Astrocyte (in vitro differentiated cells and primary cell): ENCODE measurements at regions not wholly inside any gene's neighbourhood (a gene's known extent, or its start where the extent isn't known, plus 50 kb on each side); places are given as distances from the start of the nearest gene placed in this dataset.

Source experiments
- CTCF ChIP-seq: IDR thresholded peaks from 2 replicates; pipeline ENCODE4 v1.5.1; 2011; ENCODE audit warnings: low read depth, mild to moderate bottlenecking, inconsistent platforms, low read length, moderate library complexity; ENCODE audit not compliant: insufficient read depth
- EZH2 ChIP-seq: IDR thresholded peaks from 2 replicates; pipeline ENCODE4 v1.6.1; 2012; ENCODE audit warnings: mild to moderate bottlenecking, low read length, inconsistent platforms; ENCODE audit not compliant: insufficient read depth

DNA sequence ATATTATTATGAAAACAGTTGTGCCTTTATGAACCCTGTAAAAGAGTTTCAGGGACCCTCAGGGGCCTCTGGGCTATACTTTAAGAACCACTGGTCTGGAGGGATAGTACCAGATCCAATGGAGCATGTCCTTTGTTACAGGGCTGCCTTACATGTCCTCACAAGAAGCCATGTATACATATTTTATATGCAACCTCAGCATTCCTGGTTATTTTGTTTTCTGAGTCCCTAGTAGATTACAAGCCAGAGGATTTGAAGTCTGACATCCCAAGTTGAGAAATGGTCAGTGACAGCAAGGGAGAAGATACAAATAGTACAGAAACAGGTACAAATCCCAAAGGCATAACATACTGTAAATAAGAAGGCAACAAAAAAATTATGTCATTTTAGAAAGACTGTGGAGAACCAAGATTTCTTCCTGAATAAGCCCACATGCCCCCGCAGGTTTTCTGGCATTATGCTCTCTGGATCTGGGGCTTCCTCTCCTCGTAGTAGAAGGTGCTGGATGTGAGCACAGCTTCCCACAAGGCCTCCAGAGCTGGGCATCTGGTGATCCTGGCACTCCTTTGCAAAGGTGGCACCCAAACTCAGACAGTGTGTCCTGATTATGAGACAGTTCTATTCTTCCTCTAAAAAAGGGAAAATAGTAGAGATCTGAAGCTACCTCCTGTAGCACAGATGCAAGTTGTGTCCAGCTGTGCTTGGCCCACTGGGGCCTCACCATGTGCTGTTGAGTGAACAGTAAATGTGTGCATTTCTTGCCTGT, 114.0 kb downstream of the NR1D2 start:
- TF ChIP-seq CTCF (no peak), EZH2 (no peak)
